BJ (cell line): ENCODE measurements at regions not wholly inside any gene's neighbourhood (a gene's known extent, or its start where the extent isn't known, plus 50 kb on each side); places are given as distances from the start of the nearest gene placed in this dataset.

Source experiments
- CTCF ChIA-PET: fragments of 350-600 bp; formaldehyde crosslinking; extraction: SDS; loops from one replicate; lab custom pipeline; 2021; ENCODE audit warnings: antibody characterized with exemption, inconsistent platforms; lab: Yijun Ruan, JAX
- POLR2A ChIA-PET: fragments of 300-600 bp; sonication (Branson Sonifier 250); formaldehyde crosslinking; extraction: SDS; loops from one replicate; lab custom pipeline; 2021; ENCODE audit warnings: antibody characterized with exemption; lab: Charles Lee
- DNase-seq: peaks from one replicate; pipeline ENCODE4 v3.0.0-alpha.2; 2011; ENCODE audit warnings: low read depth
- H3K27me3 ChIP-seq: 2 replicates; pipeline ENCODE4 v1.6.0; 2011; ENCODE audit warnings: low read length; ENCODE audit not compliant: control insufficient read depth, insufficient read depth
- H3K36me3 ChIP-seq: 2 replicates; pipeline ENCODE4 v1.5.1; 2011; ENCODE audit warnings: low read length; ENCODE audit not compliant: control insufficient read depth, insufficient read depth
- H3K4me3 ChIP-seq: 2 replicates; pipeline ENCODE4 v1.5.1; 2011; ENCODE audit warnings: low read depth, mild to moderate bottlenecking, control low read depth, low read length
- CTCF ChIP-seq: IDR thresholded peaks from 2 replicates; pipeline ENCODE4 v1.5.1; 2011; ENCODE audit warnings: low read depth, mild to moderate bottlenecking, control low read depth, inconsistent platforms, low read length, moderate library complexity; ENCODE audit not compliant: insufficient read depth

- no peak for DNase-seq
- Histone ChIP-seq H3K27me3 (no peaks in the 10 kb centered on the region), H3K36me3 (no peaks in the 10 kb centered on the region), H3K4me3 (no peak overlapping the region)
- no peak for TF ChIP-seq CTCF
- CTCF ChIA-PET, result no interaction called here
- POLR2A ChIA-PET, result no interaction called here
Measured at GRCh38 chr4:11592276-11592675, 163.6 kb upstream of the HS3ST1 start.

GRCh38 chr4:11590132-11590531, 161.4 kb upstream of the HS3ST1 start:
- Histone ChIP-seq H3K4me3 (no peak overlapping the region), H3K36me3 (no peaks in the 10 kb centered on the region), H3K27me3 (no peaks in the 10 kb centered on the region)
- no peak for DNase-seq
- POLR2A ChIA-PET, result no interaction called here
- no peak for TF ChIP-seq CTCF
- CTCF ChIA-PET, result no interaction called here

- POLR2A ChIA-PET, result no interaction called here
- no peak for TF ChIP-seq CTCF
- Histone ChIP-seq H3K36me3 (no peaks in the 10 kb centered on the region), H3K27me3 (no peaks in the 10 kb centered on the region), H3K4me3 (no peak overlapping the region)
- no peak for DNase-seq
- CTCF ChIA-PET, result no interaction called here
Measured at GRCh38 chr4:11589676-11590075, 161.0 kb upstream of the HS3ST1 start.

- TF ChIP-seq CTCF, result no peak
- no peaks in the 10 kb centered on the region for H3K36me3 ChIP-seq
- no peak for DNase-seq
- H3K4me3 ChIP-seq, result no peak overlapping the region
- ChIA-PET CTCF (interaction anchor here (0.6 kb wide), 2 partner anchors 42 to 849 kb away, joined by 3 read pairs; no protein-coding TSS in a partner anchor), POLR2A (no interaction called here)
- no peaks in the 10 kb centered on the region for H3K27me3 ChIP-seq
Measured at GRCh38 chr4:11587797-11588196, 159.1 kb upstream of the HS3ST1 start.

GRCh38 chr4:11585506-11585905, 156.8 kb upstream of the HS3ST1 start:
- no peak for DNase-seq
- Histone ChIP-seq H3K4me3 (no peak overlapping the region), H3K27me3 (no peaks in the 10 kb centered on the region), H3K36me3 (no peaks in the 10 kb centered on the region)
- ChIA-PET CTCF (no interaction called here), POLR2A (no interaction called here)
- no peak for TF ChIP-seq CTCF
